HG03066 (cell line): ENCODE measurements at regions not wholly inside any gene's neighbourhood (a gene's known extent, or its start where the extent isn't known, plus 50 kb on each side); places are given as distances from the start of the nearest gene placed in this dataset.

Experiments
- ATAC-seq: cut with Tn5 transposase; IDR thresholded peaks from one replicate; pipeline ENCODE4 v1.9.1; 2021; ENCODE audit warnings: low read depth; ENCODE audit not compliant: unreplicated experiment

DNA sequence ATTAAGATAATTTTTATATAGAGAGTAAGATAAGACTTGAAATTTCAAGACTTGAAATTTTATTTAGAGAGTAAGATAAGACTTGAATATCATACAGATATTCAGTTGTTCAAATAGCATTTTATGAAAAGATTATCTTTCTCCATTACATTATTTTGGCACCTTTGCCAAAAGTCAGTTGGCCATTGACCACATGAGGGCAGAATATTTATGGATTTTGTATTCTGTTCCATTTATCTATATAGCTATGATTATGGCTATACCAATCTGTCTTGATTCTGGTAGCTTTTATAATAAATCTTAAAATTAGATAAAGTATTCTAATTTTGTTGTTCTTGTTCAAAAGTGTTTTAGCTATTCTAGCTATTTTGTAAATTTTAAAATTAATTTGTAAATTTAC, 537.9 kb upstream of the GJE1 start:
- ATAC-seq = no peak

DNA sequence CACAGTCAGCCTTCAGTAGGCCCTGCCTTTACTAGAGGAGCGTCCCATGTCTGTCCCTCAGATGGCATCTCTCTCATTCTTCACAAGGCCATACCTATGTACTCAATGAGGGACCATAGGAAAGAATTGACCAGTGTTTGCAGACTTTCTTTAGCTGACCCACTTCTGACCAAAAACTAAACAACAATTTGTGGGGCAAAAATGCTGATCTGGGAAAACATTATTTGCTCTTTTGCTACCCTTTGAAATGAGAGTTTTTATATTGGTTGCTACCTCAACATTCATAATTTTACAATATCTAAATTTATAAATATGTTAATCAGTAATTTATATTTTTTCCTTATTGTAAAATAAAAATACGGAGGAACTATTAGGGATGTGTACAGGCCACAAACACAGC, 539.4 kb upstream of the GJE1 start:
- ATAC-seq = no peak

DNA sequence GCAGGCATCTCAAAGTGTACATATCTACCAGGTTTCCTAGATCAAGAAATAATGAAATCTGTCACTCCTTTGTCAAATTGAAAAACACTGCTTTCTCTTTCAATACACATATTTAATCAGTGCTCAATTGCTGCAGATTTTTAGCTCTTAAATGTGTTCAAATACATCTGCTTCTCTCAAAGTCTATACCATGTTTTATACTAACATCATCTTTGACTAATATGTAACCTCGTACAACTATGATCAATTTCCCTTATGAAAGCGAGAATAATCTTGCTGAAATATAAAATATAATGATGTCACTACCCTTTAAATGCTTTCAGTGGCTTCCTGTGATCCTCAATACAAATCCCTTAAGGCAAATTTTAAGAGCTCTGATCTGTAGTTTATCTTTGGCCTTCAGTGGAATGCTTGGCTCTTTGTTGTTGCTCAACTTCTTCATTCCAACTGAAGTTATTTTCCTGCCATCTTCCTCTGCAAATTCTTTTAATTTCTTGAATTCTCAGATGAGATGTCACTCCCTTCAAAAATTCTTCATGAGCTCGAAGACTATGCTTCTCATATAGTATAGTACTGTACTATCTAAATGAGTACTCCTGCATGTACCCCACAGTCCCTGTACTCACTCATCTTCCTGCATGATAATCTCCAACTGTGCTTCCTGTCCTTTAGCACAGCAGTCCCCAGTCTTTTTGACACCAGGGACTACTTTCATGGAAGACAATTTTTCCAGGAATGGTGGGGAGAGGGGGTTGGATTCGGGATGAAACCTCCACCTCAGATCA, 545.1 kb upstream of the GJE1 start:
- ATAC-seq = no peak

DNA sequence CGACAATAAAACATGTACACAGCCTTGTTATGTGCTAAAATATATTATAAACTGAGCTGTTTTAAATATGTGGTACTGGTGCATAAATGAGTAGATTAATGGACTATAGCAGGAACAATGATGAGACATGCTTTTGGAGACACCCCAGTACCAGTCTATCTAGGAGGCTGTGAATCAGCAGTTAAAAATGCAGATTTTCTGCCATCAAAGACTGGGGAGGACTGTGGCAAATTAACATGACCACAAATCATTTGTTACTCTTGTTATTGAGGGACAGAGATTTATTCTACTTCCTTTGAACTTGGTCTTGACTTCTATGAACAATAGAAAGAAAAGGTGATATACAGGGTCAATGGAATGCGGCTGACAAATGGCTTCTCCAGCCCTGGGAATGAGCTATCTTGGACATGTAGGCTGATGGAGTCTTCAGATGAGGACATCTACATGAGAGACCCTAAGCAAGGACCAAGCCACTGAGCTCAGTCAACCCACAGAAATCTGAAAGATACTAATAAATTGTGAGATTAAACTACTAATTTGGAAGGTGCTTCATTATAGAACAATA, 551.7 kb upstream of the GJE1 start:
- no peak for ATAC-seq

DNA sequence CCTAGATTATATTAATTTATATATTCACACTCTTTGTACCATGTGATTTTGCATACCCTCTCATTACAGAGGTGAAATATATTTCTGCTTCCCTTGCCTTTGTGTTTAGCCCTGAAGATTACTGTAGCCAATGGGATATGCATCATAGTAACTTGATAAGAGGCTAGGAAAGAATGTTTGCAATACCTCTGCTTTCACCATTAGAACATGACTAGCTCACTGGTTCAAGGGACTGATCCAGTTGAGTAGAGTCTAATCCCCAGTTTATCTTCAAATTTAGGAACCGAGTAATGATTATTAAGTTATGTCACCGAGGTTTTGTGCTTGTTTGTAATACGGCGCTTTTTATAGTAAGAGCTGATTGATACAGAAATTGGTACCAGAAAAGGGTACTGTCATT, 552.6 kb upstream of the GJE1 start:
- ATAC-seq = no peak

DNA sequence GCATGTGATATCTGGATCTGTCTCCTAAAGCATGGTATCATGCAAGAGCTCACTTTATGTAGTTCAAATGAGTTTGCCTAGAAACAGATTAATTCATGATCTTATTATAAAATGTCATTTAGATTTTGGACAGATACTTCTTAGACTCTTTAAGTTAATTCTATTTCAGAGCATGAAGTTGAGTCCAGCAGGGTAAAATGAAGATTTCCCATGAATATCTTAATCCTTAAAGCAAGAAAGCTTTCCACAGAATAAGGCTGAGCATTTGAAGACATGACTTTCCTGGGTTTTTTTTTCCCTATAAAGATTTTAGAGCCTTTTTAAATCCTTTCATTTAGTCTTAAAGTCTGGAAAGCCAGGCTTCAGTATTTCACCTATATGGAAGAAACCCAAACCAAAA, 556.0 kb upstream of the GJE1 start:
- ATAC-seq = no peak

DNA sequence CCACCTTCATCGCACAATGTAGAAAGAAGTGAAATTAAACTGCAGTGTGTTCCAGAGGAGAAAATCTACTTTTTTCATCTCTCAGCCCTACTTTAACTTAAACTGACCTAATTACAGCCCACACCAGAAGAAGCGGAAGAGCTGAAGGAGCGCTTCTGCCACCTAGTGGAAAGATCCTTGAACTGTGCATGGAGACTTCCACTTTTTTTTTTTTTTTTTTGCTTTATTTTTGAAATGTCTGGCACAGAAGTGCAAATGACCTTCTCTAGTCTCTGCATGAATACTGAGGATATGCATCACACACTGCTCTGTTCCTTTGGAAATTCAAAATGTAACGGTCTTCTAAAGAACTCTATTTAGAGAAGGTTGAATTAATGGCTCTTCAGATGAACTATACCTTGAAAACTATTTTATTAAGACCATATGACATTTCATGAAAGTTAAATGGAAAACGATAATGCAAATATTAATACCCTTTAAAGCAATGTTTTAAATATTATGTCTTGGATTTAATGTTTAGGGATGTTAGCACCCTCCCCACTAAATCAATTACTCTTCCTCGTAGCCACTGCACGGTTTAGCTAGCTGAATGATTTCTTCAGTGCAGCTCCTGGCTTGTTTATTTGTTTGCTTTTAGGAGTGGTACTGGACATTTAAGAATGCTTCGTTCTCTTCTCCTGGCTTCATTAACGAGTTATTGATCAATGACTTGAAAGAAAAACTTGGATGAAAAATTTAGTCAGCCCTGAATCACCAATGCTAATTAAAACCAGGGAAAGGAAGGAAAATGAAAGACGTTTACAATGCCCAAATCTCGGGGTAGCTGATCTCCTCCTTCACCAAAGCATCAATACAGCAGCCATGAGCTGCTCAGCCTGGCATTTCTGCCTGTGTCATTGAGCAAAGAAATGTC, 569.6 kb upstream of the GJE1 start:
- ATAC-seq = peak; percentile 94

DNA sequence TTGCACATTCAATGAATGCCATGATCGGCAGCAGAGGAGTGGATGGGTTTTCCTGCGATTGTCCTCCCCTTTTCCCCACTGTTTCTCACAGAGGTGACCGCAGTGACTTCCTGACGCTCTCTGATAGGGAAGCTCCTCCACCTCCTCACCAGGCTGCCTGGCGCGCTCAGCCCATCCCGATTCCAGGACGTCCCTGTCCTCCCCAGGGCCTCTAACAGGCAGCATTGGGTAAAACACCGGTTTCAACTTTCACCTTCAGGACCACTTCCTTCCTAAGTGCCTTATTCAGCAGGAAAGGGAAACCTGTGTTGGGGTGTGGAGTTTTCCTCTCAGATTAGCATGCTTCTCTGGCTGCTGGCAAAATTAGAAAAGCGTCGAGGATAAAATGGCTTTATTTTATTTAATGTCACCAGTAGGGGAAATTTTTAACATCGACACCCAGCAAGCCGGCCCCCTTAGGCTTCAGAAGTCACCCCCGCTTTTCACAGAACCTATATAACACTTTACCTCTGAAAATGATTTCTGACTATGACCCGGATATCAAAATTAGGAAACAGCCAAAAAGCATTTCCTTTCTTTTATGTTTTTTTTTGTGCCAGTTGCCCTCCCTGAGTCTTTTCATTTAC, 570.4 kb upstream of the GJE1 start:
- ATAC-seq = peak; percentile 39

DNA sequence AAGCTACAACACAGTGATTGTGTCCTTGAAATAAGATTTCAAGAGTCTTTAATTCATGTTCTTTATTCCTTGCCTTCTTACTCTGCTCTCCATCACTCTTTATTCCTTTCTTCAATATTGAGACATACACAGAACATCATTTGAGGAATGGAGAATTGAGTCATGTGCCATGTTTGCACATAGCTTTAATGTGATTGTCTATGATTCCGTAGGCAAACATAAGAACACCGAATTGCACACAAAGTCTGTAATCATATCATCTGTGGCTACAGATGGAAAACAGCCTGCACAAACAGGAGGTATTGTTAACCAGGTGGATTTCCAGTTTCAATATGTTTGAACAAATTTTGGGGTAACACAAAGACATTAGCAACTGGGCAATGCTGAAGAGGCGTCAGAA, 571.6 kb upstream of the GJE1 start:
- ATAC-seq = no peak

DNA sequence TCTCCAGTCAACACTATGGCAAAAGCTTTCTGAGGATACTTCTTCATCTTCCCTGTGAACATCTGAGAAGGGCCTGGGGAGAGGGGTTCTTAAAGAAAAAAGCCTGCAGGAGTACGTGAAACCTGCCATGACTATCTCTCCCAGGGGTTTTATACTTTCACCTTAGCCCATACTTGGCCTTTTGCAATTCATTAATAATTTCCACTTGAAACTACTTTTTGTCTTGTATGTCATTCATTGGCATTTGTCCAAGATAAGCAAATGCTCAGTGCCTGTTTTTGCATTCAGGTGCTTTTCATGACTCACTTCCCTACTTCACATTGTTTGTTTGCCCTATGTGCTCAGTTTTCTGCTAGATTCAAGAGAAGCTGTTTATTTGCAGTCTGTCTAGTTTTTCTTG, 580.3 kb upstream of the GJE1 start:
- ATAC-seq = peak; percentile 69

DNA sequence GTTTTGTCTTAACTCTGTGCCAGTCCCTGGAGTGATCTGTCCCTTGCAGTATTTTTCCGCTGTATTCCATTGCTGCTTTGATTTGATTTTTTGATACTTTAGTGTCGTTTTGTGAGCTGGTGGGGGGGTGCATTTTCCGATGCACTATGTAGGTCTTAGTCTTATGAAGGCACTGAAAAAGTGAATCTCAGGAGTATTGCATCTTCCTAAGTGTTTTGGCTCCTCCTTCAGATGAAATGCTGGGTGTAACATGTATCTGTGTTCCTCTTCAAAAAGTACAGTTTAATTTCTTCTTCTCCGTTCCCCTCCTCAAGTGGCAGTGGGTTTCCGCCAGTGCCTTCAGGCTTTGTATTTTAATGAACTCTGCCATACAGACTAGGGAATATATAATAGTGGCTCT, 580.7 kb upstream of the GJE1 start:
- peak; percentile 5 for ATAC-seq

DNA sequence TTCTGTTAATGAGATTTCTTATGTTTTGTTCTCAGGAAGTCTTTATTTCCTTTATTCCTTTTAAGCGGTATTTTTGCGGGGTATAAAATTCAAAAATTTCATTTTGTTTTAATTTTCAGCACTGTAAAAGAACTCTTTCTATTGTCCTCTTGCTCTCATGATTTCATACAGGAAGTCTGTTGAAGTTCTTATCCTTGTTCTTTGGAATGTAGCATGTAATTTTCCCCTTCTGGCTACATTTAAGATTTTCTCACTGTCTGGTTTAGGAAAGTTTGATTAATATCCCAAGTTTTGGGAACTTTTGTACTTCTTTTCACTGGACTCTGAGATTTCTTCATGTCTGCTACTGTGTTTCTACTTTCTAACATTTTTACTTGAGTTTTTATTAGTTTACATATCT, 581.4 kb upstream of the GJE1 start:
- ATAC-seq = no peak

DNA sequence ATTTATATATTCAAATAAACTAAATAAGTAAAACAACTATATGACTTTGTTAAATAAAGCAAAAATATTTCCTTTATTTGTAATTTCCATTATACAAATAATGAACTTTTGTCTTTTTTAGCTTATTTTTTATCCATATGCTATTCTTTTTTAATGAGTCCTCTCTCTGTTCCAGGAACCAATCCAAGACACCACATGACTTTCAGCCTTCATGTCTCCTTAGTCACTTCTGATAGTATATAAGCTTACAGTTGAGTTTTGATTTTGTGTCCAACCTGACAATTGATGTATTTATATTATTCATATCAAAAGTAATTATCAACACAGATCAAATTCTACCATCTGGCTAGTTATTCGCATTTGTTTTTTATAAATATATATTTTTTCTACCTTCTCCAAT, 582.3 kb upstream of the GJE1 start:
- ATAC-seq = no peak

DNA sequence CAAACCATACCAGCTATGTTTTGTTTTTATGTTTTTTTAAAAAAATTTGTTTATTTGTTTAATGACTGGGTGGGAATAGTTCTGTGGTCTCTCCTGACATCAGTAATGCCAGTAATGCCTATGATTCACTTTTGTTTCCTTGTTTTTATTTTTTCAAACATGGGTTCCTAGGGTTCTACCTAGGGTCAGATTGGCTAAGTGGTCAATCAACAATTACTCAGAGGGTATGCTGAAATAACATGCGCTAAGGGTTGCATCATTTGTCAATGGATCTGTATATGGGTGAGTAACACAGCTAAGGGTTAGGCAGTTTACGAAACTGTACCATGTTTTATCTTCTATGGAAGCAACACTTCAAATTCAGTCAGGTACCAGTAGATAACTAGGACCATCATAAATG, 583.8 kb upstream of the GJE1 start:
- ATAC-seq = no peak

DNA sequence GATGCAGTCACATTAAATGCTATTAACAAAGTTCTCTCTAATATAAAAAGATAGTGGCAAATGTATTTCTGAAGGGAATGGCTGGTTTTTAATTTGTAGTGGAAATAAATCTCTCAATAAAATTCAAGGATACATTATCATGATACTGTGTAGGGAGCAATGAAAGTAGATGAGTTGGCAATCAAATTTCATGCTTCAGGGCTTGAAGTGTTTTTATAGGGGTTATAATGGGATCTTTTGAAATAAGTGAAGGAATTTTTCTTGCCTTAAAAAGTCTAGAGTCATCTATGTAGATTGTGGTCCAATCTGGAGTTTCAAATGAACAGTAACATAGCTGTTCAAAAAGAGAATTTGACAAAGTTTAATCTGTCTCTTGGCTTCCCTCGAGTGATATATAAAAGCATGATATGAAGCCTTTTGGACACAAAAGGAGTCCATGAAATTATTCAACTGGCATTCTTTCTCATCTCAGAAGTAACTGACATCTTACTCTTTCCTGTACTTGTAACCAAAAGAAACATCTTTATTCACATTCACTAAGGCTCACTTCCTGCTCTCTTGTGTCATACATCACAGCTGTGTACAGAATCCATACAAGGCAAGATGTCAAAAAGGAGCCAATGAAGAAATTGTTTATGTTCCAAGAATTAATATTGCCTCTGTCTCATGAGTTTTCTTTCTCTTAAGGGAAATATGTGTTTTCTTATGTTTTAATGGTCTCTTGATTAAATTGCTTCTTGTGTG, 591.0 kb upstream of the GJE1 start:
- no peak for ATAC-seq

DNA sequence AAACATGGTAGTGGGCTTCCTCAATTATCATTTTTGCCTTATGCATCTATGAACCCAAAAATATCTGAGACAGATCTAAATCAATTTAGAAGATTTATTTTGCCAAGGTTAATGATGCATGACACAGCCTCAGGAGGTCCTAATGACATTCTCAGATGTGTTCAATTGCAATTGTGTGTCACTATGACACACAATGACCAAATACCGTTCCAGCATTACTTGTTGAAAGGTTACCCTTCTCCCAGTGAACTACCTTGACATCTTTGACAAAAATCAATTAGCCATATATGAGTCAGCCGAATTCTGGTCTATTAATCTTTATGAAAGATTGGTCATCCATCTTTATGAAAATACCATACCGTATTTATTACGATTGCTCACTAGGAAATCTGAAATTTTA, 592.5 kb upstream of the GJE1 start:
- ATAC-seq = no peak

DNA sequence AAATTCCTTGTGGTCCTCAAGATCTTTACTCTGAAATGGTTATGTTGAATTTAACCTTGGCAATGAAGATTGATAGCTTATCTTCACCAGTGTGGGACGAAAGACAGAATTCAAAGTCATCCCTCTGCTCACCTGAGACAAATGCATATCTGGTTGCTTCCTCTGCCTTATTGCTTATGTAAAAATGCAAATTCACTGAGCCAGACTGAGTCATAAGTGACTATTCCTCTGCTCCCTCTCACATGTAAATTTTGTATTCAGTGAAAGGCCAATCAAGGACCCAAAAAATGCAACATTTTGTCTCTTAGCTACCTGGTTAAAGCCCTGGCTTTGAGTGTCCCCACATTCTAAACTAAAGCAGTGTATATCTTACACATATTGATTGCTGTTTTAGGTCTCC, 593.1 kb upstream of the GJE1 start:
- ATAC-seq = no peak

DNA sequence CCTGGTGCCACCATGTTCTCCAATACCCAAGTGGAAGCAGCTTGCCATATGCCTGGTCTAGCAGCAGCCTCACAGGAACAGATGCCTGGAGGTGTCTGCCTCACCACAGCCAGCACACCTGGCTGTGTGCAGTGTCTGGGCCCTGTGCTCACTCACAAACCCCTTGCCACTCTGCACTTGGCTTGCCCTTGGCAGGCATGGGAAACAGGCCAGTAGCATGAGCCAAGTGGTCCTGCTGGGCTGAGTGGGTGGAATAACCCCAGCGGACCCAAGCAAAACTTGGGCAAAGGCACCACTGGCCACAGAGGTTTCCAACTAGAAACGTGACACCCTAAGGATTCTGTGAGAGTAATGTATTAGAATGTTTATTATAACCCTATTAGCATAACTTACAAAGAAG, 600.5 kb upstream of the GJE1 start:
- ATAC-seq = no peak

DNA sequence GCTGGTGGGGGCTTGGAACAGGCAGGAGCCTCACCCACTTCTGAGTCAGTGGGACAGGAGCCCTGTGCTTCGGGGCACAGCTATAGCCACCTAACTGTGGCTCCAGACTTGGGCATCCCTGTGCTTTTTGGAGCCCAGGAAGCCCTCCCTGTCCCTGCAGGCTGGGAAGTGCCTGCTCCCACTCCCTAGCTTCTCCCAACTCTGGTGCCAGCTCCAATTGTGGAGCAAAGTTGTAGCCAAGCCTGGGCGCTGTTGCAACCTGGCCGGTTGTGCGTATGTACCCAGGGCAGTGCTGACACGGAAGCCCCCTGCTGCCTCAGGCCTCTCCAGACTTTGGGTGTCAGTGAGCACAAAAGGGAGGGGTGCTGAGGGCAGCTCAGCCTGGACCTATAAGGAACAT, 601.7 kb upstream of the GJE1 start:
- ATAC-seq = no peak

DNA sequence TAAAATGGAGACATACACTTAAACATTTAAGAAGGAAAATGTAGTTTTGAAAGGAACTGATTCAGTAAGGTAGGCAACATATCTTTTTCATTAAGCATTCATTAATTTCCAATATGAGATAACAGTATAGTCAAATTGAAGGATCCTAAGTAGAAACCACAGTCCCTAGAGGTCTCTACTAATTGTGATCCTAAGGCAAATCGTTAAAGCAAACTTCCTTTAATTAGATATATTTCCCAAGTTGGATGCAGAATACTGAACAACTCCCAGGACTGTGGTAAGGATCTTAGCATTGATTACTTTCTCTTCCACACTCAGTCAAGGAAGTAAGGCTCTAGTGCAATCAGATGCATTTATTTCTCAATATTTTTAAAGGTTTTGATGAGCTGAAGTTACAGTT, 604.1 kb upstream of the GJE1 start:
- ATAC-seq = no peak

DNA sequence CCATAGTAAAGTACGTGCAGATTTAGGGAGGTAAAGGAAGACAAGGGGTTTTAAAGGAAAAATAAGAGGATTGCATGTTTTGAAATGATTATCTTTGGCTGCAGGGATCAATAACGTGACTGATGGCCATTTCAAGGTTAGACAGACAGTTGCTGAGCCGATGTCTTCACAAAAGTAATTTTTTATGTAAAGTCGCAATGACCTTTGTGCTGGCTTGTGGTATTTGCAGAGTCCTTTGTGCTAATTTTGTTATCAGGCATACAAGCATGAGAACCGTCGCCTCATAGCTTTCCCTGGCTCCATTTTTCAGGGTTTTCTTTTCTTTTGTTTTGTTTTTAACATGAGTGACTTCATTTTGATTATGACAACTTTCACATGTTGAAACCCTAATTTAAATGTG, 605.7 kb upstream of the GJE1 start:
- no peak for ATAC-seq
